ENCODE measurements at regions not wholly inside any gene's neighbourhood (a gene's known extent, or its start where the extent isn't known, plus 50 kb on each side); places are given as distances from the start of the nearest gene placed in this dataset.

GRCh38 chr4:186878203-186878776 lies 154.6 kb upstream of the FAT1 start:
- TF ChIP-seq CEBPB (IDR thresholded peaks at IDR 0.05; ENCODE audit: borderline replicate concordance, low read depth, low read length) (no peak), ZNF18 (CRISPR knock-in tag; IDR thresholded peaks at IDR 0.05; ENCODE audit: insufficient replicate concordance) (no peak), POLR2A (IDR thresholded peaks at IDR 0.05; ENCODE audit: insufficient read depth in 1 of 2, low read depth in 2 of 2, low read length in 2 of 2) (no peak), CTCF (CRISPR knock-in tag; IDR thresholded peaks at IDR 0.05) (no peak), ZNF713 (CRISPR knock-in tag; IDR thresholded peaks at IDR 0.05) (no peak)
